NCI-H748 (cell line): ENCODE measurements at regions not wholly inside any gene's neighbourhood (a gene's known extent, or its start where the extent isn't known, plus 50 kb on each side); places are given as distances from the start of the nearest gene placed in this dataset.
A peak's percentile ranks its signal among the peaks of the same experiment; 100 is the strongest.

Experiments used
- DNase-seq: peaks from one replicate; lab custom pipeline; 2025; ENCODE audit not compliant: unreplicated experiment; lab: John Stamatoyannopoulos, UW

DNA sequence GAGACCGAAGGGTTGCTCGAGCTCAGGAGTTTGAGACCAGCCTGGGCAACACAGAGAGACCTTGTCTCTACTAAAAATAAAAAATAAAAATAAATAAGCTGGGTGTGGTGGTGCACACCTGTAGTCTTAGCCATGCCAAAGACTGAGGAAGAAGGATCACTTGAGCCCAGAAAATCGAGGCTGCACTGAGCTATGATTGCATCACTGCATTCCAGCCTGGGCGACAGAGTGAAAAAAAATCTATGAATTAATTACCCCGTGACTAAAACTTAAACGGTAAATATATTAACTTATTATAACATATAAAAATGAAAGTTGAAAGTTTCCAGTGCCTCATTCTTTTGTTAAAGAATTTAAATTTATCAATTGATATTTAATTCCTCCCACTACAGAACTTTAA, 273.7 kb downstream of the KLF12 start:
- no peak for DNase-seq

DNA sequence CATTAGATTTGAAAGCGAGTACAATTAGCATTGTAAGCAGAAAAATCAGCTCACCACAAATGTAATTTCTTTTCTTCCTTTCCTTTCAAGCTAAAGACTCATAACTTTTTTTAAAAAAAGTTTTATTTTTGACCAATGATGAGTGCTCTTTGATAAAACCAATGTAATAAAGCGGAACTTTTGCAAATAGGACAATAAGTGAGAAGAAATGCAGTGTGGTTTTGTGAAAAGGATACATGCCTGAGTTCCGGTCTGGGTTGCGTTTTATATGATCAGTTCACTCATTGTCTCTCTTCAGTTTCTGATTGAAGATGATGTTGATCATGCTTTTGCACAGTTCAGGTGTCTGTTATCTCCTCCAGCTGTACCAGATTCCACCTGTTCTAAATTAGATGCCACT, 274.4 kb downstream of the KLF12 start:
- DNase-seq, result no peak

DNA sequence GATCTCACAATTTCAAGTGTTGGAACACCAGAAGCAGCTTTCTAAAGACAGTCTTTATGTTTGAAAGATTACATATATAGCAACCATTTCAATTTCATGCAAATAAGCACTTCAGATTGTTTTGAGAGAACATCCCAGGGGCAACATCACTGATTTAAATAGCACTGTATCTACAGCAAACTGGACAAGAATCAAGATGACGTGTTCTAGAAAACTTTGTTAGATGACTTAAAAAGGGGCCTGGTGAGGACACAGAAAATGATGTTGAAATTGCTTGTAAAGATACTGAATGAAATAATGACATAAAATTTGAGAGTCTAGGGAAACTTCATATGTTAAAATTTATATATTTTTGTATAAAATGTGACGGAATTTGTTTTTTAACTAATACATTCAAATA, 277.1 kb downstream of the KLF12 start:
- DNase-seq, result no peak

DNA sequence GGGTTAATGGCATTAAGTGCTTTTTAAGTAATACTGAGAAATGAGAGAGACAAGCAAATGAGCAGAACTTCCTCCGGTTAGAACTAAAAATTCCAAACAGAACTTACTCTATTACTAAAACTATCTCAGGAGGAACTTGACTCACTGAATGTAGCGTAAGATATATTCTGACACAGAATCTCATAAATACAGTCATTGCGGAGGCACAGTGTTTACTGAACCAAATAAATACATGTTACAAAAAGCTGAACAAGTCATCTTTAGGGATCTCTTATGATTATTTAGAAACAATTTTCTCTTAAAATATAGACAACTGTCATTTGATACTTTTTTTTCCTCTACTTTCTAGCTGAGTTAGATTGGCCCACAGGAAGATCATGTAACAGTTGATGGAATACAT, 283.1 kb downstream of the KLF12 start:
- no peak for DNase-seq

DNA sequence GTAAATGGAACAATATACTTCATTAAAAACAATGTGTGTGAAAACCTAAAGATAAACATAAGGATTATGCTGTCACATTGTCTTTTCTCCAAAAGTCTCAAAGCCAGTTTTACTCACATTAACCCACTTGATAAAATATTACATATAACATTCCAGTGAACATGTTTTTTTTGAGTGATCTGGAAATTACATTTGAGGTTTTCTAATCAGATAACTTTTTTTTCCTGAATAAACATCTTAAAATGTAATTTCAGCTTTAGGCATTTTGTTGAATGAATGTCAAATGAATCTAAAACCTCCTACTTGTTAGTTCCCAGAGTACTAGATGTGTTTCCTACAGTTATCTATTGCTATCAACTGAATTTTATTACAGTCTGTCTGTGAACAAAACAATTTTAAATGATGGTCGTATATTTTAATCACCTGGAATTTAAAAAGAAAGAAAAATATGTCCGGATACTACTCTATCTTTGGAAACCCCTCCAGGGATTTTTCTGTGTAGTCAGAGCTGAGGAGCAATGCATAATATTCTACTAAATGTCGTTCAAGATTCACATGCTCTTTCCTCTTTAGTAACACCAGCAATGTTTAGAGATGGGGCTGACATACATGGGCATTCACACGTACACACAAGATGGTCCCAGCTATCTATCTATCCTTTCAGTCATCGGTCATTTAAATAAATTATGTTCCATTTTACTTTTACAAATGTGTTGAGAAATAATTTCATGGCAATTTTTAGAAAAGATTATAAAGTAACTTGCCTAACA, 283.9 kb downstream of the KLF12 start:
- DNase-seq, result no peak

DNA sequence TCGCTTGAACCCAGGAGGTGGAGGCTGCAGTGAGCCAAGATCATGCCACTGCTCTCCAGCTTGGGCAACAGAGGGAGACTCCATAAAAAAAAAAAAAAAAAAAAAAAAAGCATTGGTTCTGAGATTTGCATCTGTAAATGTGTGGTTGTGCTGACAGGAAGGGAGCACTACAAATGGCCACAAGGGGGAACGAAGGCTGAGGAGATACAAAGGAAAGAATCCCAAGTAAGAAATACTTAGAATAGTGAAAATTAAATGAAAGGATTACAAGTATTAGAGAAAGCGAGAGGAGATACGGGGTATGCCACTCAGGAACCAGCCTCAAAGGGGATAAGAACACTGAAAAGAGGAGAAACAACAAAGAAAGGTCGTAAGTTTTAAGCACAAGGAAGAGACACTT, 284.9 kb downstream of the KLF12 start:
- DNase-seq, result peak; percentile 22

DNA sequence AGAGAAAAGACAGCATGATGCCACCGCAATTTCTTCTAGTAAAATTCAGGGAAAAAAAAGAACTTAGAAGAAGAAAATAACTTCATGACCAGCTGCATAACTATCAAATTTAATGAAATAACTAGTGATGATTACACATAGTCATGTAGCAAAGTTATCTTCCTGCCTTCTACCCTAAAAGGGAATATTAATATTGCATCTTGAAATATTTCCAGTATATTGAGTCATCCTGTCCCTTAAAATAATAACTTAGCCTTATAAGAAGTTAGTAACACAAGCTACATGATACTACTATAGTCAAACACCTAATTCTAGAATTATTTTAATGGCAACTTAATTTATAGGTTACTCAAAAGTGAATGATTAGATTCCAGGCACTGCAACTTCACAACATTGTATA, 289.2 kb downstream of the KLF12 start:
- no peak for DNase-seq

DNA sequence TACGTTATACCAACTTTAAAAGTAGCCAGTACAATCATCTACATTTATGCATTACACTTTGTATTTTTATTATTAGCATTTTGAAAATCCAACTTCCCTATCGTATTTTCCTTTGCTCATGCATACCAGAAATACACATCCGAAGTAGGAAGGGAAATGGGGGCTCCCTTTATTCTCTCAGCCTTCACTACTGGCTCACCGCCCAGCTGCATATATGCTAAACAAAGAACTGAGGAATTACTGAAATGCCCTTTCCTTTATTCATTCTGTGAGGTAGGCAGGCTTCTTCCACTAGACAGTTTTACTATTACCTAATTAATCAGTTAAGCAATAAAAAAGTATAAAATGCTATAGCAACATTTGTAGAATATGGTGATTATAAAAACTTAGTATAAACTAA, 291.6 kb downstream of the KLF12 start:
- DNase-seq, result no peak

DNA sequence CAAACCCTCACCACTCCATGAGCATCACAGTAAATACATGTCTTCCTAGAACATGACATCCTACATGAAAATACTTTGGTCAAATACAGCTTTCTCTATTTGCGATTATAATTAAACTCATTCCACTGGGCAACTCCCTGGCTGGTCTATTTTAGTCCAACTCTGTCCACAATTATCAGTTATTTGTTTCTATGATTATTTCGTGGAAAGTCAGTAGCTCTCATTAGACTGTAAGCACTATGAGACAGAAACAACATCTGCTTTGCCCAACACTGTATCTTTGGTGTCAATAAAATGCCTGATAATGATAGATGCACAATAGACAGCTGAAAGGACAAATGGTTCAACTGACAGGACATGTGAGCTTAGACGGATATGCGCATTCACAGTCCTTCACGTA, 292.0 kb downstream of the KLF12 start:
- DNase-seq, result no peak

DNA sequence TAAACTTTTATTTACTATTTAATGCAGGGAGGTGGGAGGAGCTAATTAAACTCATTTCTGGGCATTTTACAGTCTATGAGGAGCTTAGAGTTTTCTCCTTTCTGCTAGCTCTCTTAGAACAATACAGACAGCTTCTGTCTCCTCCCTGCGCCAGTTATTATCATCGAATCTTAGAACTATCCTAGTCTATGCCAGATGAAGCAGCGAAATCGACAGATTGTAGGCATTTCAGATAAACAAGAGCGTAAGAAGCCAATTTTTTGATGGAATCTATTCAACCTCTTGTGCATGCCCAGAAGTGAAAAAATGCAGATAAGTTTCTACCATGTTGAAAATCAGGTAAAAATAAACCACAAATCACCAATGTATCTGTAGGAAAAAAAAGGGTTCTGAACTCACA, 297.1 kb downstream of the KLF12 start:
- no peak for DNase-seq

DNA sequence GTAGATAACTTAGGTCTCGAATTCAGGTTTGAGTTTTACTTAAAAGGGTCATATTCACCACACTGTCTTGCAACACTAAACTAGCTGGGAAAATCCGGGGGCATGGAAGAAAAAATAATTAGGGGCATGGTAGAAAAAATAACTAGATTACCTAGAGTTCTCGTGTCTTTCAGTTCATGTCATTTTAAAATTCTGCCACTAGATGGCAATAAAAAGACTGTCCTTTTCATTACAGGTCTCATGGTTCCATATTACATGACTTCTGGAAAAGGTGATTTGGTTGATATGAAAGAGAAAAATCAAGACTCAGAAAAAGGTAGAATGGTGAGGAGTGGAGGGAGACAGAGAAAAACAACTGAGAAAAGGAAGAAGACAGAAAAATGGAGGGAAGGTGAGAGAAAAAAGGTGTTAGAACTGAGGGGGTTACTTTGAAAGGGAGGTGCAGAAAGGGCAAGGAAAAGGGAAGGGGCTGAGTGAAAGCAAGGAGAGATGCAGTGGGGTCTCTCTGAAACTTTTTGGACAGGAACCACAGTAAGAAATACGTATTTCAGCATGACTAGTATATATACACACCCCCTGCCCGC, 299.0 kb downstream of the KLF12 start:
- peak; percentile 68 for DNase-seq

DNA sequence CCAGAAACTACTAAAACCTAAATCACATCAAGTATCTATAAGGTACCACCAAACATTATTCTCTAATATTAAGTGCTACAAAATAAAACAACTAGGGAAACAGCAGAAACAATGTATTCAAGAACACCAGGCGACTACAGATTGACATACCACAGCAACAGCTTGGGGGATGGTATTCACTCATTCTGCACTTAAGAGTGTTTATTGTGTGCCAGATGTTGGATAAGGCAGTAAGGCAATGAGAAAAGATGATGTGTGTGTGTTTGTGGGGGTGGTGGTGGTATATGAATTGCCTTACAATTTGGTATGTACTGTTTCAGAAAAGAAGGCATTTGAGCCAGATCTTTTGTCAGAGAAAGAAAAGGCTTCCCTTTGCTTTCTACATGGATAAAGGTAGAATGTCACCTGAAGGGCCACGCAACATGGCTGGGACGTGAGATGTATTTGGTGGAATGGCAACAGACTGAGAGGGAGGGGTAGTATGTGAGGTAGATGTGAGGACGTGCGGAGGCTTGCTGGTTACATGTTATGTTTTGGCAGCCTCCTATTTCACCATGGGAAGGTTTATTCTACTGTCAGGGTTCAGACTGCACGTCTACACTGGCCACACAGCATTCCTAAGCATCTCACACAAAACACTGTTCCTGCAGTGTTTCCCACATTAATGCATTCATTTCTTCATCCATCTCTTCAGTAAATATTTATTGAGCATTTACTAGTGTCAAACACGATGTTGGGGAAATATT, 300.7 kb downstream of the KLF12 start:
- no peak for DNase-seq

DNA sequence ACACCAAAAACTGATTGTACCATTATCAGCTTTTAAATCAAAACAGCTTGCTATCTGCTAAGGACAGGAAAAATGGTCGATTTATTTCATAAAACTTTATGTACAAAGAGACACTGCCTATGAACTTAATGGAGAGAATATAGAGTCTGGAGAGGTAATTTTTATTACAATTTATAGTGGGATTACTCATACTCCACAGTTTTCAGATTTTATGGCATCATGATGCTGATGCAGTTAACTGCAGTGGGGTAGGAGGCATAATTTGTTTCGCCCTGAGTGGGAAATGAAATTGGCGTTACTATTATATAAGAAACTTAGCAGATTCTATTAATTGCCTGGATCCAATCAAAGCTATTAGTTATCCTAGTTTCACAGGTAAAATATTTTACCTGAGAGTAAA, 301.4 kb downstream of the KLF12 start:
- no peak for DNase-seq

DNA sequence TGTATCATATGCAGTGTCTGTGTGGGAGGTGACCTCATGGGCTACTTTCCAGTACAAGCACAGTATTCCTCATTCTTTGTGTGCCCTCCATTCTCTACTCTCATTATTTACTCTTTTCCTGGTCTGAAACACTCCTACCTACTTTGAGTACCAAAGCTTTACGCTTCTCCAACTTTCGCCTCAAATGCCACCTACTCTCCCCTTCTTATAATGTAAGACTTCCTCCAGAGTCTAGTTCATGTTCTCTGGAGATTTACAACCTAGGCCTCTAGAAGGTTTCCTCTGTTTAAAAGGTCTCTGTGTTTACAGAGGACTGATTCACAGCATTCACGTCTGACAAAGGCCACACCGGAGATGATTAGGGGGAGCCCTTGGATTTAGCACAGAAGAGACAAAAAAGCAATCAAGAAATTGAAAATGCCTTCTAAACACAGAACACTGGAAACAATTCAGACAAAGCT, 302.0 kb downstream of the KLF12 start:
- no peak for DNase-seq

DNA sequence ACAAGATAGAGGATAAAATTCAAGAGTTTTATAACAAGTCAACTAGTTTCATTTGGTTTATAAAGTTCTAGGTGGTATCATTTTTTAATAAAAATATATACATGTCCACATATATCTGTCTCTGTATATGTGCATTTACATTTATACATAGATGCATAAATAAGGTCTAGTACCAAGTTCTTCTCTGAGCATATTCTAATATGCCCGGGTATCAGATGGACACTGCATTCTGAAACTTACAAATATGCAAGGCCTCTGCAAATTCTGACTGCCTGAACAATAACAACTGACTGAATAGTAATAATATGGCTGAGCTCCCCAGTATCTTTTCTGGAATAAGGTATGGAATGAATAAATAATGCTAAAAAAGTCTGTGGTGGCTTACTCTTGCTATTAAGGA, 304.8 kb downstream of the KLF12 start:
- no peak for DNase-seq

DNA sequence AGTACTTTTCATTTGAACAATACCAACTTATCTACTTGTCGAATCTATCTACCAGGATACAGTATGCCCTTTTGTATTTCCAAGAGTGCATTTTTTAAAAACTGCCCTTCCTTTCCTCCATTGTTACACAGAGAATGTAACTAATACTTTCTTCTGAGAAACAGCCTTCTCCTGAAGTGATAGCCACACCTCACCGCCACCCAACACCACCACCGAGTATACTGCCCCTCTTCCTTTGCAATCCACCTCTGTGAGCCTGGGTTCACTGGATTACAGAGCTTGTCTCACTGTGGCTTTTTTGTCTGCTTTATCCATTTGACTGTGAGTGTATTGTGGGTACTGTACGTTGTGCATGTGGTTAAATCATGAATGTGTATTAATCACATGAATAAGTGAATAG, 305.4 kb downstream of the KLF12 start:
- no peak for DNase-seq

DNA sequence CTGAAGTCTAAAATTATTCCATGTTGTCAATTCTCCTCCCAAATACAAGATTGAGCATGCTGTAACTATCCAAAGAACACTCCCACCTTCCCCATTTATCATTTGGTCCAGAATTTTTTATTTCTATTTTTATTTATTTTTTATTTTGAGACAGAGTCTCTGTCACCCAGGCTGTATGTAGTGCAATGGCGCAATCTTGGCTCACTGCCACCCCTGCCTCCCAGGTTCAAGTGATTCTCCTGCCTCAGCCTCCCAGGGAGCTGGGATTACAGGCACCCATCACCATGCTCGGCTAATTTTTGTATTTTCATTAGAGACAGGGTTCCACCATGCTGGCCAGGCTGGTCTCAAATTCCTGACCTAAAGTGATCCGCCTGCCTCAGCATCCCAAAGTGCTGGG, 306.8 kb downstream of the KLF12 start:
- DNase-seq, result no peak

DNA sequence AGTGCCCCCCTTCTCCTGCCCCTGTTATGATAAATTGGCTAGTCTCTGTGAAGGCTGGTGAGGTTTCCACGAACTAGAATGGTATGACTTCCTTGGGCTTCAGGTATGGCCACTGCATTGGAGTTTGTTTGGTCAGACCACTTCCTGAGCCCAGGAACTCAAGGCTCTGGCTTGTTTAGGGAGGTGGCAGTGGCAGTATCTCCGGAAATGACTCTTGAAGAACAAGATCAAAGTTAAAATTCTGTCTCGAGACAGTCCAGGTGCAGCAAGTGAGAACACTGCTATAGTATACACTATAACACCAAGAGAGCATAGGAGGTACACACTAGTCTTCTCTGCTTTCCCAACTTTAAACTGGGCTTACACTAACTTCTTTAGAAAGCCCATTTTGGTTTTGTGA, 309.1 kb downstream of the KLF12 start:
- DNase-seq, result no peak

DNA sequence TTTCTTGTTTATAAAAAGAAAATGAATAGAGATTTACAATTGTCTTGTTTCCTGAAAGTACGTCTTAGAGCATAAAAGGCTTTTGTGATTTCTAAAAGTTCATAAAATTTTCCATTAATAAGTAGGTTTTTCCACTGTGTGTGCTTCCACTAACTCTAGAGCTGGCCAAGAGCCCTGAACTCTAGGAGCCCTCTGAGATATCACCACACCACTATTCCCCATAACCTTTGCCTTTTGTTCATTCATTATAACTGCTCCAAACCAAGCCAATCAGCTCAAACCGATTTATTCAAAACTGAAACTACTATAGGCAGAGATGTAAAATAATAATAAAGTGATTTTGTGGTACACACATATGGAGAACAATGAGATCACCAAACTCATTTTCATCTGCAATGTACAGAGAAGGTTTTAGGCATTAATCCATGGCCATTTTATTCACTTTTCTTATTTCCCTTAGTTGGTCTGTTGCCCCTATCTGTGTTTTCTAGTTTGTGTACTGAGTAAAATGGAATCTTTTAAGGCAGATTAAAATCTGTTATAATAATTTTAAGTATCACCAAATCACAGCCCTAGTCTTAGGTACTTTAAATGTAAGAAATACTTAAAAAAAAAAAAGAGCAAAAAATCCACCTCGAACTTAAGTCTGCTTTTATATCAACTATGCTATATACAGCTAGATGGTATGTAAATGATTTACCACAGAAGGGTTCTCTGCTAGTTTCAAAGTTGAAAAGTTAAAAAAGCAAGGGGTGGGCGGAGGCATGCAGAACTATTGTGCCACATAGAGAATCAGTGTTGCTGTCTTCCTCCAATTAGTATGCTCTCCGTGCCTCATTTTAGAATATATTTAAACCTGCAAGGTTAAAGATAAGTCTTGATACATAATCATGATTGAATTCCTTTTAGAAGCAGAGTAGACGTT, 311.3 kb downstream of the KLF12 start:
- DNase-seq, result no peak

DNA sequence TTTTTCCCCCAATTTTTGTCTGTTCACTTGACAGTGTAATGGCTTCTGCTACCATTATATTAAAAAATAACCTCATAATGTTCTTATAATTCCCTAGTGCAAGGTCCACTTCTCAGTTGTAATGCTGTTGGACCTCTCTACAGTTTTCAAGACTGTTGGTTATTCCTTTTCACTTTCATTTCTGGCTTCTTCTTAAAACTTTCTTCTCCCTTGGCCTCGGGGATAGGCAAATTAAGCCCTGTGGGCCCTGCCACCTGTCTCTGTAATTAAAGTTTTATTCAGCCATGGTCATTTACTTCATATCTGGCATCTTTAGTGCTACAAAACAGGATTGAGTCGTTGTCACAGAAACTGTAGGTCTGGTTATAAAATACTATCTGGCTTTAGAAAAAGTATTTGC, 313.5 kb downstream of the KLF12 start:
- no peak for DNase-seq

DNA sequence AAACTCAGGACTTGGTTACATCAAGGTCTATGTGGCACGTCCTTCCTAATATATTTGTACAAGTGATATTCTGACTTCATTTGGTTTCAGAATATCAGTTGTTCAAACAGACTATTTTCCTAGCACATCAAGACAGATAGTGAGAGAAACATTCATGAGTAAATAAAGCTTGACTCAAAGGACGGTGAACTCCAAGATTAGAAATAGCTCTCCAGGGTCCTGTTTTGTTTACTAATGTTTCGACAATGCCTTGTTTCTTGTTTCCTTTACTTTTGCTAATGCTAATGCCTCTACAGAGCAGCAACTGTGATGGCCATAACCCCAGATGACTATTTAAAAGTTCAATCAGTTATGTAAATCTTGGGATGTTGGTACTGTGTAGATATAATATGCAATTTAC, 313.9 kb downstream of the KLF12 start:
- DNase-seq, result no peak
